GM12878 (cell line): ENCODE measurements at regions not wholly inside any gene's neighbourhood (a gene's known extent, or its start where the extent isn't known, plus 50 kb on each side); places are given as distances from the start of the nearest gene placed in this dataset.

Source experiments
- BACH1 ChIP-seq: fragments of 450-650 bp; IDR thresholded peaks from 2 replicates; pipeline ENCODE4 v1.6.1; 2017; ENCODE audit warnings: mild to moderate bottlenecking, borderline replicate concordance
- MYC ChIP-seq: IDR thresholded peaks from 2 replicates; pipeline ENCODE4 v1.6.1; 2011; ENCODE audit warnings: mild to moderate bottlenecking, low read length, moderate library complexity, inconsistent platforms; ENCODE audit not compliant: insufficient read depth, insufficient replicate concordance, insufficient read length, severe bottlenecking
- TF ChIP-seq, protein P1 (sequence below), 3 experiments: IDR thresholded peaks in 2 of 3; conservative IDR thresholded peaks in 1 of 3; 2 replicates each; pipeline ENCODE4 v1.5.1; 2011; ENCODE audit warnings: low read depth in 3 of 3, low read length in 3 of 3, mild to moderate bottlenecking in 3 of 3, control low read depth in 2 of 3, moderate library complexity in 2 of 3, inconsistent platforms in 1 of 3, mixed read lengths in 1 of 3; ENCODE audit not compliant: control insufficient read depth in 2 of 3, insufficient read depth in 1 of 3; ENCODE audit errors: extremely low read depth in 1 of 3

DNA sequence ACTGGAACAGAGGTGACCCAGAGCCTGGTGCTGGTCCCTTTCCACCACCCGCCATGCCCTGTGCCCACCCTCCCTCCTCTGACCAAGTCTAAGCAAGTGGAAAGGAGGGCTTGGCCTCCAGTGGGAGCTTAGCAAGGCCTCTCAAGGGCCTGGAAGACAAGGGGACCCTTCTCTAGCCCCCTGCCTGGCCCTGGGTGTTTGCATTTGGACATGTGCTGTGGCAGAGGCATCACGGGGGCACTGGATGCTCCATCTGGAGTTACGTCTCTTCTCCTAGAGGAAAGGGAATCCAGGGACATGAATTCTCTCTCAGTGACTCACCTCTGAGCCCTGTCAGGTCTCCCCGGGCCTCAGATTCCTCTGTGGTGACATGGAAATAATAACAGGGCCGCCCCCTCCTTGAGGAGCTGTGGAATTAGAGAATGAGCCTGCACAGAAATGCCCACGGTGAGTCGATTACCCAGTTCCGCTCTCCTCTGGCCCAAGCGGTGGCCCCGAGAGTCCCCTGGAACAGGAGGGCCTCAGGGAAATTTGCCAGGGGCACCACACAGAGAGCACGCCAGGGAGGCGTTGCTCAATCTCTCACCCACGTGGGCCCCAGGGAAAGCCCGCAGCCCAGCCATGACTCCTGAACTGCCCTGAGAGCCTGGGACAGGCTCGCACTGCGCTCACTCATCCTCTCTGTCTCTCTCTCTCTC is 189.6 kb downstream of the BCOR start:
- TF ChIP-seq MYC (no peak), BACH1 (no peak)
- TF ChIP-seq, protein P1, sequence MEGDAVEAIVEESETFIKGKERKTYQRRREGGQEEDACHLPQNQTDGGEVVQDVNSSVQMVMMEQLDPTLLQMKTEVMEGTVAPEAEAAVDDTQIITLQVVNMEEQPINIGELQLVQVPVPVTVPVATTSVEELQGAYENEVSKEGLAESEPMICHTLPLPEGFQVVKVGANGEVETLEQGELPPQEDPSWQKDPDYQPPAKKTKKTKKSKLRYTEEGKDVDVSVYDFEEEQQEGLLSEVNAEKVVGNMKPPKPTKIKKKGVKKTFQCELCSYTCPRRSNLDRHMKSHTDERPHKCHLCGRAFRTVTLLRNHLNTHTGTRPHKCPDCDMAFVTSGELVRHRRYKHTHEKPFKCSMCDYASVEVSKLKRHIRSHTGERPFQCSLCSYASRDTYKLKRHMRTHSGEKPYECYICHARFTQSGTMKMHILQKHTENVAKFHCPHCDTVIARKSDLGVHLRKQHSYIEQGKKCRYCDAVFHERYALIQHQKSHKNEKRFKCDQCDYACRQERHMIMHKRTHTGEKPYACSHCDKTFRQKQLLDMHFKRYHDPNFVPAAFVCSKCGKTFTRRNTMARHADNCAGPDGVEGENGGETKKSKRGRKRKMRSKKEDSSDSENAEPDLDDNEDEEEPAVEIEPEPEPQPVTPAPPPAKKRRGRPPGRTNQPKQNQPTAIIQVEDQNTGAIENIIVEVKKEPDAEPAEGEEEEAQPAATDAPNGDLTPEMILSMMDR (IDR thresholded peaks at IDR 0.05 in 2 of 3, conservative IDR thresholded peaks at IDR 0.05 in 1 of 3; ENCODE audit: control insufficient read depth in 2 of 3, extremely low read depth in 1 of 3, insufficient read depth in 1 of 3, low read depth in 3 of 3, low read length in 3 of 3): no peak
